HG03175 (cell line): ENCODE measurements at regions not wholly inside any gene's neighbourhood (a gene's known extent, or its start where the extent isn't known, plus 50 kb on each side); places are given as distances from the start of the nearest gene placed in this dataset.
"Not testable (repeated sequence)": the region's sequence is repeated elsewhere in the genome, so short reads cannot be mapped to it uniquely, and the experiment has no call there.

Source experiments
- ATAC-seq: cut with Tn5 transposase; IDR thresholded peaks from one replicate; pipeline ENCODE4 v1.9.1; 2021; ENCODE audit warnings: mild to moderate bottlenecking, moderate library complexity; ENCODE audit not compliant: unreplicated experiment

DNA sequence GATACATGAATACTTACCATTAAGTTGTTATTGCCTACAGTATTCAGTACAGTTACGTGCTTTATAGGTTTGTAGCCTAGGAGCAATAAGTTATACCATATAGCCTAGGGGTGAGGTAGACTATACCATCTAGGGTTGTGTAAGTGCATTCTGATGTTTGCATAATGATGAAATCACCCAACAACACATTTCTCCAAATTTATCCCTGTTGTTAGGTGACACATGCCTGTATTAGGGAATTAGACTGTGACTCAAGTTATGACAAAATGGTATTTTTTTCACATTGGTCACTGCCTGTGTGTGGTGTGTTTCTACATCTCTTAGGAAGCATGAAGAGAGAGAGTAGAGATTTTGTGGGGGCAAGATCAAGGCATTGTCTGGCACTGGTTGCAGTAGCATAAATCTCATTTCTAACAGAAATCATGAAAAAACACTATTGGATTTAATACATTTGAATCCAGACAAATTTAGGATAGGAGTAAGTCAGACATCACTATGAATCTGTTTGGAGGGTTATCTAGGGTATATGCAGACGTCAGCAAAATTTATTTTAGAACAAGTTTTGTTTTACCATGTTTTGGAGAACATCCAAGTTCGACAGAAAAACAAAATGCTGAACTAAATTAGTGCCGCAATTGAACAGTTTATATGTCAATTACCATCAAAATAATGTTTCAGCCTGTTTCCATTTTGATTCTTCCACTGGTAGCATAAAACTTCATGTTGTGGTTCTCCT is 332.1 kb downstream of the LMO7 start:
- no peak for ATAC-seq

DNA sequence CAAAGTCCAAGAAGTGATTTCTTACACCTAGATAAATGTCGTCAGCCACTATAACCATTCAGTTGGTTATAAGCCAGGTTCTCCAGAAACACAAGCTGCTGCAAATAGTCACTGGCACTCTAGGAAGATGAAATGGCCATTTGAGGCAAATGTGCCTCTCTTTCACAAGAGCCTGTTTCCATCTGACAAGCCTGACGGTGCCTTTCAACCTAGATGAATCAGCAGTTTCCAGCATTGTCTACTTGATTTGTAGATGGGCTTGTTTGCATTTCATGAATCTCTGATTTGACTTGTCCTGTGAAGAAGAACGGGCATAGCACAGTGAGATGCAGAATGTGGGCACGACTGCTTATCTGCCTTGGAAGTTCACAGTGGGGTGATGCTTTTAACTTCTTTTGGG is 327.2 kb downstream of the LMO7 start:
- ATAC-seq = no peak

DNA sequence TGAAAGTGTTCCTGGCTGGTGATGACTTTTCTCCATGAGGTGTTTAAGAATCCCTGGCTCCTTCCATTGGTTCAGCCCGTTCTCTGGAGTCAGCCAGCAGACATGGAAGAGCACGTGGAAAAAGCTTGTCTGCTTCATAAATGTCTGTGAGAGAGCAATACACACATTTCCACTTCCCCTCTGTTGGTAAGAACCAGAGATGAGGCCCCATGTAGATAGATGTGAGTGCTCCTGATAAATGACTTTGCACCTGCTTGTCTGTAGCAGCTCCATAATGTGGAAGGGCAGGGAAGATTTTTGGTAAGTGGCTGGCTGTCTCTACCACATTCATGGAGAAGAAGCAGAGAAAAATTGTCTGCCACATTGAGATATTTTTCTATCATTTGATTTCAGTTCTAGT is 325.8 kb downstream of the LMO7 start:
- no peak for ATAC-seq

DNA sequence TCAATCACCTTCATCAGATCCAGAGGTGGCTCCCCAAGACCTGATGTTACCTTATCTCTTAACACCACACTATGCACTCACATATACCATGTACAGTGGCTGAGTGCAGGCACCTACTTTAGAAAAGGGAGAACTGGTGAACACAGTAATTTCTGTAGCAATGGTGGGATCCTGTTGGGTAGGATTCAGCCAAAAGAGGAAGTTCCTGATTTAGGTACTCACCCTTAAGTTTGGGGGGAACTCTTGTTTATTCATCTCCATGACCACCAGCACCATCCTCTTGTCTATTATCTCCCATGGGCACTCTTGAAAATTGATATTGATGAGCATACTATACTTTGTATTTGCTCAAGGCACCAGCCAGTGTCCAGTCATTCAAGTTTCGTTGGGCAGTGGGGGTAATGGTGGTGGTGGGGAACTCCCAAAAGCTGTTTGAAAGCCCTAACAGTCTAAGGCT is 324.4 kb downstream of the LMO7 start:
- ATAC-seq = peak; percentile 94

DNA sequence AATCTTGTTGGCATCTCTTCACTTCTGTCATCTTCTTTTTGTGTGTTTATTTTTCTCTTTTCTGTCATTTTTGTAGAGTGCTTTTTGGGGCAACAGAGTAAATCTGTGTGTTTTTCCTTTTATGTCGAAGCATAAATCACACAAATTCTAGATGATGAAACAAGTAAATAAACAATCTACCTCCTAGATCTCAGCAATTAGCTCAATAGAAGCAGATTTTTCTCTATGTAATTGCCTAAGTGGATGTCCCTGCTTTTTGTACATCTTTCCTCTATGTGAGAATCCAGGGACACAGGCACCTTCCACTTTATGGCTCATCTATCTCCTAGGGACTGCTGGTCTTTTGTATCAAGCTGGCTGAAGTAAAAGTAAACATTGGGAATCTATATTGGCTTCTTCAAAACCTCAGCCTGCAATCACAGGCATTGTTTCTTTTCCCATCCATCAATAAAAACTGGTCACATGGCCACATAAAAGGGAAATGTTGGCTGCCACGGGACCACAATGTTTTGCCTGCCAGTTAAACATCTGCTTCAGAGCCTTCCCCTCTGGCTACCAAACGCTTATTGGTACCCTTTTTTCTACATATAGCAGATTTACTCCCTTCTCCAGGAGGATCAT is 323.8 kb downstream of the LMO7 start:
- no peak for ATAC-seq

DNA sequence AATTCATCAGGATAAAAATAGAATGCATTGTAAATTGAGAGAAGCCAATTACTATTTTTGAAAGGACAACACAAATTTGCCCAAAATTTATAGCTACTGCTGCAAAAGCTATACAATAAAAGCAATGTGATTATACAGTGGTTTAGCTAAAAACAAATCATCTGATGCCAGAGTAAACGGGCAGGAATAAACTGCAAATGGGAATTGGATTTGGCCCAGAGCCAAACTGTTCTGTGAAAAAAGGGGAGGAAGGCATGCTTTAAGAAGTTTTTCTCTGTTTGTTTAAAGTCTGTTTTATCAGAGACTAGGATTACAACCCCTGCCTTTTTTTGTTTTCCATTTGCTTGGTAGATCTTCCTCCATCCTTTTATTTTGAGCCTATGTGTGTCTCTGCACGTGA is 317.5 kb downstream of the LMO7 start:
- ATAC-seq = not testable (repeated sequence)

DNA sequence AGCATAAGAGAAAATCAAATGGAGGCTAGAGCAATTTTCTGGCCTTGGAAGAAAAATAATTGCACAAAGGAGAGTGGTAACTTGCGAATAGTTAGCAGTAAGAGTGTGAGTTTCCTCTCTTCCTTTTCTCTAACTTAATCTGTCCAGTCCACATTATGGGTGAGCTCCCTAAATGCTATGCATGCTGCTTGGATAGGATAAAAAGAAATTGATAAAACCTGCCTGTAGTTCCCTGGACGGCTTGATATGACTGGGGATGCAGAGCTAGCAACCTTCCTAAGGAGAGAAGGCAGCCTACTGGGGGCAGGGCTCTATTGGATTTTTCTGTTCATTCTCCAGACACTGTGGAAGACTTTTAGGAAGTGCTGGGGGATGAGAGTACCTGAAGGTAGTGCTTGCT is 311.3 kb downstream of the LMO7 start:
- no peak for ATAC-seq

DNA sequence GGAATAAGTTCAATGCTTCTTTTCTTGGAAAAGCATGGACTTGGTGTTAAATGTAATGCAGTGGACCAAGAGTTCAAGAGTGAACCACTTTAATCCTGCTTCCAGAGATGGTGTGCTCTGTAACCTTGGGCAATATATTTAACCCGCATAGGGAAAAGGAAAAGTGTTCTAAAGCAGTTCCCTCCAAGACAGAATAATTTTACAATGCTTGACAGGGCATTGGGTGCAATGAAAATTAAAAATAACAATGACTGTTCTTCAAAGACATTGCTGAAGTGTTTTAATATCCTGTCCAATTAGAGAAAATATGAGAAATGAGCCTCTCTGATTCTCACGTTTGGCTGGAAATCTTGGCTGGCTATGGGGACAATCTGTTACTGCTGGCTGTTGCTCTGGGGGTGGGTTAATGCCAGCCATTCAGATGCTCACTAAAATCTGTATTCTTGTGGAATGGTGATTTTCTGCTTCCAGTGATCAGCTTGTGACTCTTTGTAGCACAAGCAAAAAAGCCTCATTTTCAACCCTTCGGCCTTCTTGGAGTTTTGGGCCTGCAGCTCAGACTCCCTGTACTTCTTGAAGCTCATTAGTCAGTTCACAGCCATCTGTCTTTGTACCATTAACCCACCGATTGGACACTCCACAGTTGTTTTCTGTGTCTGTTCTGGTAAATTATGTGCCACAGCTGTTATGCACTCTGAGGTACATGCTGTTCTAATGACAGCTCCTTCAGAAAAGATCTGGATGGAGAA is 310.6 kb downstream of the LMO7 start:
- ATAC-seq = no peak

DNA sequence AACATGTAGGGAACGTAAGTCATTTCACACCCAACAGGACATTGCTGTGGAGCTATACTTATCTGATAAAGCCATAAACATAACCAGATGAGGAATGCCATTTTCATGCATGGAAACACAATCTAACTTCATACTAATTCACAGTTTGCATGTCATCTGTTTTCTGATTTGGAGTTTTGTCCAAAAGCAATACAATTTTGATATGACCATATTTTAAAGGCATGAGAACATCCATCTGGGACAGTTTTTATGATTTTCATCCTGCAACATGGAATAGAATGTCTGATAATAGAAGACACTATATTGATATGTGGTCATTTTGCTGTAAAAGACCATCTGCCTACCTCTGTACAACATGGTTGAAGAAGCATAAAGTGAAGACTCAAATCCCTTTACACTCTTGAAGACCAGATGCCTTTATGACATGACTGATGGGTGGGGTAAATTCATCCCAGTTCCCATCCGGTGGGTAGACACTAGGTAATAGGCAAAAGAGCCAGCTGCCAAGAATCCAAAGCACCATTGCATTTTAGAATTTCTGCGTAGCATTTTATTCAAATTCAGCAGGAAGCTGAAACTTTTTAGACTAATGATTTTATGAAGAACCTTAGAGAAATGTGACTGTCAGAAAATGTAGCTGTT is 309.8 kb downstream of the LMO7 start:
- ATAC-seq = no peak

DNA sequence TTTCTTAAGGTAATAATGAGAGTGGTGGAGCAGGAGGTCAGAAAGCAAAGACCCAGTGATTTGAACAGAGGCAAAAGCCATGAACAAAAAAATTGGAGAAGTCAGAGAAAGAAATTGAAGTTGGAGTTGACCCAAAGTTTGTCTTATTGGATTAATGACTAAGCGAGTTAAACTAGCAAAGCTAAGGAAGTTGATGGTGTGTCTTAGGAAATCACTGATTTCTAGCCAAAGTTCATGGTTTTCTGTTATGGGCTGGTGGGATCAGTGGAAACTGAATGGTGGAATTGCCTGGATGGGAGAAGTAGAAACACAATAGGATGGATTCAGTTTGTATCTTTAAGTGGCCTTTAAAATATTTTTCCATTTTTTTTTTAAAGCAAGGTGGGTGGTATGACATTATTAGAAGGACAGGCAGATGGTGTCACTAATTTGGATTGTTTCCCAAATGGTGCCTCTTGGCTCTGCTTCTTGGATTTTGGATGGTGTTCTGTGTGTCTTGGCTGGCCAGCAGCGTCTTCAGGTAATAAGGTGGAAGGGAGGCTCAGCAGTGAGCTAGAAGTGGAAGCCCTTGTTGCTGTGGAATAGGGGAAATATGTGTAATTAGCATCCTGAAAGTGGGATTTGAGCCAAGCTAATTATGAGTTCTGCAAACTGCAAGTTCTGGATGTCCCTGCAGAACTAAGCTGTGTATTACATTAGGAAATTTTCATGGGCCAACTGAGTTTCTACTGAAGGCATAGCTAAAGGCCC is 302.9 kb downstream of the LMO7 start:
- no peak for ATAC-seq

DNA sequence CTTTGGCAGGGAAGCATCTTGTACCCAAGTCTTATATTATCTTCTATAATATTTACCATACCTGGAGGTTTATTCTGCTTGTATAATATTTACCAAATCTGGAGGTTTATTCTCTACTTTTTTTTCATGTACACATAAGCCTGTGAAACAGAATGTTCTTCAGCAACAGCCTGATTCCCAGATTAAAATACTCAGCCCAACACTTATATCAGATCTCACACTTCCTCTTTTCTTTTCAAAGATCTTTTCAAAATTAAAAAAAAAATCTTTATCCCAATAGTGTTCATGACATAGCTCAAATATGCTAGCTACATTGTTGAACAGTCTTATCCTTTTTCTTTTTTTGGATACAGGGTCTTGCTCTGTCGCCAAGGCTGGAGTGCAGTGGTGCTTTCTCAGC is 300.7 kb downstream of the LMO7 start:
- no peak for ATAC-seq

DNA sequence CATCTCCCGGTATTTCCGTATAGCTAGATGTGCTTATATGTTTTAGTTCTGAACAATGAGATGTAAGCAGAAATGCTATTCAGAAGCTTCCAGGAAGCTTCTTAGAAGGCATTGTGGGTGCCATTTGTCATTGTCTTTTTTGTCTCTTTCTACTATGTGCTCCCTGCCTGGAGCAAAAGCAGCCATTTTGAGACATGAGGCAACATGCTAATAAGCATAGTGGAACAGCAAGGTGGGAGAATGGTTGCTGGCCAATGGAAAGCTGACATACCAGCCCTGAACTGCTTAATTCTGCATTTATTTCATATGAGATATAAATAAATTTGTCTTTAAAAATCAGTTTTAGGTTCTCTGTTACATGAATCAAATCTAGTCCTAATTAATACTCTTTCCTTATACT is 299.7 kb downstream of the LMO7 start:
- ATAC-seq = no peak

DNA sequence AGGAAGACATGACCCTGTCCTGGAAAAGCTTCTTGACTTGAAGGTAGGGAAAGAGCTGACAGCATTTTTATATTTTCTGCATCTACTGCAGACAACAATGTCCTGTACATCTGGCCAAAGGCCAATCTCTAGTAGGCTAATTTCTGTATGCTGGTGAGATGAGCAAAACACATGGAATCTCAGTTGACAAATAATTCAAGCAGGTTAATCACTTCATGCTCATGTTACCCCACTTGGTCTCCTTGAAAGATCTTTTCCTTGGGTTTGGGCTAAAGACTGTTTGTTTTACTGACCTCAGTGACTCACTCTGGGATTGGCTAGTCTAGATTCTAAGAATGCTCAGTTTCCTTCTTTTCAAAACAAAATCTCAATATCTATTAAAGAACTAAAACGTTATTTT is 298.8 kb downstream of the LMO7 start:
- no peak for ATAC-seq

DNA sequence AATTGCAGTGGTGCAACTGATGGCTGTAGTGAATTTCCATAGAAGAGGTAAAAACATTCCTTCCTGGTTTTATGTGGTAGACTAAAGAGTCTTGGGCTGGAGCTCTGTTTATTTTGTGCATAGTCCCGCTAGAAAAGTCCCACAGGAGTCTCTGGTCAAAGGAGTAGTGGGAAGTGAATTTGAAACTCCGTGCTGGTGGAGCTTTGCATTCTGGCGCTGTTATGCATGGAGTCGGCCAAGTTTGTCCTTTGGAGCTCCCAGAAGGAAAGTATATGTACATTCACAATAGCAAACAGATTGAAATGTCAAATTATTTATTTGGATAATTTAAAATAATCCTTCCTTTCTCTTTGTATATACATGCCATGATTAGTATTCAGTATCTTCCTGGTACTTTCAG is 296.5 kb downstream of the LMO7 start:
- ATAC-seq = no peak

DNA sequence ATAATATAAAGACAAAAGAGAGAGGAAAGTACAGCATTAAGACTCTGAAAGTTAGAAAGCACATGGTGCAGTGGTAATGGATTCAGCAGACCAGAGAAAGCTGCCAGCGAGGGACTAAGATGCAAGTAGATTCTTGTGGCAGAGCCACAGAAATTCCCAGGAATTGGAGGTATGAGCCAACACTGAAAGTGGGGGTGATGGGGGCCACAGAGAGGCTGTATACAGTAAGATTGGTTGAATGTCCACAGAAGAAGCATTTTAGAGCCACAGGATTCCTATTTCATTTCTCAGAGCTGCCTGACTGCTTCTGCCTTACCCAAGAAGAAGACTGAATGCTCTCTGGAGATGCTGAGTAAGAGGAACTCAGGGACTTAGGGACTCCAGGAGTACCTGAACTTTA is 295.0 kb downstream of the LMO7 start:
- ATAC-seq = no peak

DNA sequence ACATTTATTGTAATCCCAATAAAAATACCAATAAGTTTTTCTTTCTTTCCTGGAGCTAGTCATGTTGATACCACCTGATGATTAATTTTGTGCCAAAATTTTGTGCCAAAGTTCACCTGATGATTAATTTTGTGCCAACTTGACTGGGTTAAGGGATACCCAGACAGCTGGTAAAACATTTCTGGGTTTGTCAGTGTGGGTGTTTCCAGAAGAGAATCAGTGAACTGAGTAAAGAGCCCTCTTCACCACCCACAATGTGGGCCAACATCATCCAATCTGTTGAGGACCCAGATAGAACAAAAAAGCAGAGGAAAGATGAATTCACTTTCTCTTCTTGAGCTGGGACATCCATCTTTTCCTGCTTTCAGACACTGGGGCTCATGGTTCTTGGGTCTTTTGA is 292.9 kb downstream of the LMO7 start:
- ATAC-seq = no peak

DNA sequence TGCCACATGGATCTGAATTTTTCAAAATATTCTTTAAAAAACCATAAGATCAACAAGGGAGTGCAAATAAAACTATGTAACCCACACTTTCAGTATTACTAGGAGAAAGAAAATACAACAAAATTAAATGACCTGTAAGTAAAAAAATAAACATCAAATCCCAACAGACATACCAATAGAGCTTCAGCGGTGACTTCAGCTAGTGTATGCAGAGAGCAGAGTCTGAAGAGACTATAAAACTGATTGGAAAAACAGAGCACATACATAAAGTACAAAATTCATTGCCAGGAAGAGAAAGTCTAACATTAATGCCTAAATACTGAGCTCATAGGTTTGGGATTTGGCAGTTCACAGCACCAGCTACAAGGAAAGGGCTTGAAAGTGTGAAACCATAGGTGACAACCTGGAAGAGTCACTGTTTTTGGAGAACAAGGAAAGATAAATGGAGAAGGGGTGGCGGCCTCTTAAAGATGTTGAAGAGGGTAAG is 291.1 kb downstream of the LMO7 start:
- ATAC-seq = no peak

DNA sequence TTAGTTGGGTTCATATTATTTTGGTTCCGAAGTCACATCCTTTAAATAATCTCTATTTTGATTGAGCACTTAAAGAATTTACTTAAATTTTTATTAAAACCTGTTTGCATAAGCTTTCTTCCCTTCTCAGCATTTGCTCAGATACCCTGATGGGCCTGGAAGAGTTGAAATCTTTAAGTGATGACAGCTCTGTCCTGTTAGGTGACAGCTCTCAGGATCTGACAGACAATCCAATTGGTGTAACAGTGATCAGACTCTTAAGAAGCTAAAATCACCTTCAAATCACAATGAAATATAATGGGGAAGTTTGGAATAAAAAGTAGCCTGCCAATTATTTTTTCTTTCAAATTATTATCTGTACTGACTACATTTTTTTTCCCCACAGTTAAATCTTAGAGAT is 284.4 kb downstream of the LMO7 start:
- no peak for ATAC-seq

DNA sequence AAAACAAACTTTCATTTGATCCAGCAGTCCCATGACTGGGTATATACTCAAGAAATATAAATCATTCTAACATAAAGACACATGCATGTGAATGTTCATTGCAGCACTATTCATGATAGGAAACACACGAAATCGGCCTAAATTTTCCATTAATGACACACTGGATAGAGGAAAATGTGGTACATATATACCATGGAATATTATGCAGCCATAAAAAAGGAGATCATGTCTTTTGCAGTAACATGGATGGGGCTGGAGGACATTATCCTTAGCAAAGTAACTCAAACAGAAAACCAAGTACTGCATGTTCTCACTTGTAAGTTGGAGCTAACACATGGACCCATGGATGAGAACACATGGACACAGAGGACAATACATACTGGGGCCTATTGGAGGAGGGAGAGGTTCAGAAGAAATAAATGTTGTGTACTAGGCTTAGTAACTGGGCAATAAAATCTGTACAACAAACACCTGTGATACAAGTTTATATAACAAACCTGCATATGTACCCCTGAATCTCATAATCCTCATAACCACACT is 283.6 kb downstream of the LMO7 start:
- no peak for ATAC-seq

DNA sequence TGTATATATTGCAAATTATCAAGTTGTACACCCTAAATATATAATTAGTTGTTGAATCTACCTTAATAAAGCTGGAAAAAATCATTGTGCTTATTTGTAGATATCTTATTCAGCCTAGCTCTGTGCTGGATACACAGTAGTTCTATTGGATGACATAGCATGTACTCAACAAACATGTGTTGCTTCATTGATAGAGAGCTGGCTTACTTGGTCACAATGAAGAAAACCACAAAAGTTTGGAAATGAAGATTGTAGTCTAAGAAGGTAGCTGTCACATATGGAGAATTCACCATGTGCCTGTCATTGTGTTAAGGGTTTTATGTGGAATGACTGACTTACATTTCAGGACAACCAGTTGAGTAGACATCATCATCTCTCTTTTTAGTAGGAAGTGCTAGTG is 278.9 kb downstream of the LMO7 start:
- ATAC-seq = no peak
